Glomerular visceral epithelial cell (primary cell): ENCODE measurements at regions not wholly inside any gene's neighbourhood (a gene's known extent, or its start where the extent isn't known, plus 50 kb on each side); places are given as distances from the start of the nearest gene placed in this dataset.
A peak's percentile ranks its signal among the peaks of the same experiment; 100 is the strongest.

ENCODE experiments used
- DNase-seq: peaks from one replicate; pipeline ENCODE4 v3.0.0-alpha.2; 2016; ENCODE audit errors: extremely low spot score

GRCh38 chr1:234735476-234735875, 125.5 kb upstream of the IRF2BP2 start:
- no peak for DNase-seq

- DNase-seq: no peak
Observed at GRCh38 chr1:234734869-234735268, 124.9 kb upstream of the IRF2BP2 start.

- no peak for DNase-seq
Observed at GRCh38 chr1:234734412-234734835, 124.4 kb upstream of the IRF2BP2 start.

GRCh38 chr1:234733427-234733826, 123.4 kb upstream of the IRF2BP2 start:
- no peak for DNase-seq

GRCh38 chr1:234732671-234733390, 122.9 kb upstream of the IRF2BP2 start:
- DNase-seq: no peak

- DNase-seq: no peak
Observed at GRCh38 chr1:234732260-234732659, 122.3 kb upstream of the IRF2BP2 start.

- no peak for DNase-seq
Observed at GRCh38 chr1:234731569-234732085, 121.6 kb upstream of the IRF2BP2 start.

- peak; percentile 34 for DNase-seq
Observed at GRCh38 chr1:234730770-234731568, 121.0 kb upstream of the IRF2BP2 start.

GRCh38 chr1:234730475-234730769, 120.4 kb upstream of the IRF2BP2 start:
- no peak for DNase-seq

- no peak for DNase-seq
Observed at GRCh38 chr1:234729561-234730474, 119.8 kb upstream of the IRF2BP2 start.

- DNase-seq: no peak
Observed at GRCh38 chr1:234728740-234729139, 118.8 kb upstream of the IRF2BP2 start.

- no peak for DNase-seq
Observed at GRCh38 chr1:234727018-234727940, 117.3 kb upstream of the IRF2BP2 start.

GRCh38 chr1:234726359-234726943, 116.5 kb upstream of the IRF2BP2 start:
- DNase-seq: no peak

GRCh38 chr1:234725177-234726132, 115.5 kb upstream of the IRF2BP2 start:
- no peak for DNase-seq

GRCh38 chr1:234724516-234725176, 114.7 kb upstream of the IRF2BP2 start:
- no peak for DNase-seq

- DNase-seq: peak; percentile 83
Observed at GRCh38 chr1:234722904-234723720, 113.1 kb upstream of the IRF2BP2 start.

GRCh38 chr1:234722270-234722704, 112.3 kb upstream of the IRF2BP2 start:
- no peak for DNase-seq
